Thyroid gland (tissue), 4 donors: ENCODE measurements at regions not wholly inside any gene's neighbourhood (a gene's known extent, or its start where the extent isn't known, plus 50 kb on each side); places are given as distances from the start of the nearest gene placed in this dataset.

Experiments
- DNase-seq, 2 donors: peaks; one replicate each; pipeline ENCODE4 v3.0.0-alpha.2; 2019
- H3K27ac ChIP-seq, 3 donors: fragments of 200-600 bp; sonication (generic); 1 replicate in 2 of 3; 2 replicates in 1 of 3; pipeline ENCODE4 v1.5.1; 2016 to 2019; ENCODE audit warnings: mild to moderate bottlenecking in 1 of 3, moderate library complexity in 1 of 3
- H3K27me3 ChIP-seq: fragments of 200-600 bp; sonication (generic); one replicate; pipeline ENCODE4 v1.5.1; 2019
- H3K36me3 ChIP-seq, 2 donors: fragments of 200-600 bp; sonication (generic); one replicate each; pipeline ENCODE4 v1.5.1; 2016 to 2019
- H3K4me1 ChIP-seq, 2 donors: fragments of 200-600 bp; sonication (generic); one replicate each; pipeline ENCODE4 v1.5.1; 2017 to 2019
- H3K4me3 ChIP-seq, 3 donors: fragments of 200-600 bp; sonication (generic); replicated peaks in 1 of 3; 1 replicate in 2 of 3; 2 replicates in 1 of 3; pipeline ENCODE4 v1.5.1; 2016; ENCODE audit warnings: mild to moderate bottlenecking in 1 of 3
- H3K9me3 ChIP-seq: fragments of 200-600 bp; sonication (generic); one replicate; pipeline ENCODE4 v1.5.1; 2017
- POLR2A ChIP-seq, 2 donors: fragments of 450-650 bp; IDR thresholded peaks; one replicate each; pipeline ENCODE4 v1.6.1; 2017; ENCODE audit warnings: antibody characterized with exemption in 2 of 2, mild to moderate bottlenecking in 2 of 2, moderate library complexity in 1 of 2
- WGBS, 2 donors: methylation state at CpG; one replicate each; pipeline ENCODE4 v1.1.5; 2017; 5-methylcytosine and 5-hydroxymethylcytosine counted together
- intact Hi-C: fragments of 100-400 bp; cut with DNase I; formaldehyde crosslinking; loops from one replicate; pipeline ENCODE4 v1.15.1; 2023
- TF ChIP-seq, protein P1 (sequence below), 6 experiments: fragments of 200-600 bp in 3 of 6; fragments of 450-650 bp in 3 of 6; sonication (generic) in 3 of 6; IDR thresholded peaks; one replicate each; pipeline ENCODE4 v1.5.1; 2016 to 2019; ENCODE audit warnings: antibody characterized with exemption in 6 of 6, mild to moderate bottlenecking in 2 of 6, inconsistent platforms in 1 of 6, moderate library complexity in 1 of 6

DNA sequence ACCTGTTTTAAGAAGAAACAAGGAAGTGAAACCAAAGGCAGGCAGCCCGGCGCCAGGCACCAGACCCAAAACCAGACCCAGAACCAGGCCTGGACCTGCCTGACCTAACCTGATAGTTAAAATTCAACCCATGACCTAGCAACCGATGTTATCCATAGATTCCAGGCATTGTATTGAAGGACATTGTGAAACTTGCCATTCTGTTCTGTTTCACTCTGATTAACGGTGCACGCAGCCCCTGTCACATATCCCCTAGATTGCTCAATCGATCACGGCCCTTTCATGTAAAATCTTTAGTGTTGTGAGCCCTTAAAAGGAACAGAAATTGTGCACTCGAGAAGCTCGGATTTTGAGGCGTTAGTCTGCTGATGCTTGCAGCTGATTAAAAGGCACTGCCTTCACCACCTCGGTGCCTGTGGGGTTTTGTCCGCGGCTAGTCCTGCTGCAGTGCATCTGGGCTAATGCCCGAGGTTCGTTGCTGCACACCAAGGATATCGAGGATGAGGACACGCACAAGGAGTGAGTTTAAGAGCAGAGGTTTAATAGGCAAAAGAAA is 262.5 kb upstream of the TMEM132C start:
- no peaks in the 10 kb centered on the region for H3K27me3 ChIP-seq
- no peaks in the 10 kb centered on the region for H3K9me3 ChIP-seq
- no peak for DNase-seq
- WGBS, 2 donors: 72 to 79% methylated on average over 17 of the region's 17 CpGs
- TF ChIP-seq POLR2A (IDR thresholded peaks at IDR 0.05): no peak
- TF ChIP-seq, protein P1, sequence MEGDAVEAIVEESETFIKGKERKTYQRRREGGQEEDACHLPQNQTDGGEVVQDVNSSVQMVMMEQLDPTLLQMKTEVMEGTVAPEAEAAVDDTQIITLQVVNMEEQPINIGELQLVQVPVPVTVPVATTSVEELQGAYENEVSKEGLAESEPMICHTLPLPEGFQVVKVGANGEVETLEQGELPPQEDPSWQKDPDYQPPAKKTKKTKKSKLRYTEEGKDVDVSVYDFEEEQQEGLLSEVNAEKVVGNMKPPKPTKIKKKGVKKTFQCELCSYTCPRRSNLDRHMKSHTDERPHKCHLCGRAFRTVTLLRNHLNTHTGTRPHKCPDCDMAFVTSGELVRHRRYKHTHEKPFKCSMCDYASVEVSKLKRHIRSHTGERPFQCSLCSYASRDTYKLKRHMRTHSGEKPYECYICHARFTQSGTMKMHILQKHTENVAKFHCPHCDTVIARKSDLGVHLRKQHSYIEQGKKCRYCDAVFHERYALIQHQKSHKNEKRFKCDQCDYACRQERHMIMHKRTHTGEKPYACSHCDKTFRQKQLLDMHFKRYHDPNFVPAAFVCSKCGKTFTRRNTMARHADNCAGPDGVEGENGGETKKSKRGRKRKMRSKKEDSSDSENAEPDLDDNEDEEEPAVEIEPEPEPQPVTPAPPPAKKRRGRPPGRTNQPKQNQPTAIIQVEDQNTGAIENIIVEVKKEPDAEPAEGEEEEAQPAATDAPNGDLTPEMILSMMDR (IDR thresholded peaks at IDR 0.05): no peak
- H3K27ac ChIP-seq: no peak overlapping the region
- H3K36me3 ChIP-seq: no peaks in the 10 kb centered on the region
- H3K4me3 ChIP-seq: no peak overlapping the region
- H3K4me1 ChIP-seq: no peaks in the 10 kb centered on the region
- intact Hi-C loops: no loop called here

GRCh38 chr12:128007250-128007649 is 259.7 kb upstream of the TMEM132C start:
- H3K27ac ChIP-seq: no peak overlapping the region
- 53 to 66% methylated on average over 4 of the region's 4 CpGs for WGBS, 2 donors
- H3K36me3 ChIP-seq: no peaks in the 10 kb centered on the region
- TF ChIP-seq POLR2A (IDR thresholded peaks at IDR 0.05): no peak
- TF ChIP-seq, protein P1 (IDR thresholded peaks at IDR 0.05): no peak
- no peaks in the 10 kb centered on the region for H3K4me1 ChIP-seq
- H3K9me3 ChIP-seq: no peaks in the 10 kb centered on the region
- DNase-seq: no peak
- intact Hi-C loops: no loop called here
- H3K4me3 ChIP-seq: no peak overlapping the region
- H3K27me3 ChIP-seq: no peaks in the 10 kb centered on the region

- H3K27me3 ChIP-seq: no peaks in the 10 kb centered on the region
- no peak overlapping the region for H3K4me3 ChIP-seq
- H3K9me3 ChIP-seq: no peaks in the 10 kb centered on the region
- no peak overlapping the region for H3K27ac ChIP-seq
- TF ChIP-seq, protein P1 (IDR thresholded peaks at IDR 0.05): no peak
- no peak for TF ChIP-seq POLR2A (IDR thresholded peaks at IDR 0.05)
- 79 to 80% methylated on average over 3 of the region's 3 CpGs for WGBS, 2 donors
- H3K4me1 ChIP-seq: no peaks in the 10 kb centered on the region
- intact Hi-C loops: no loop called here
- DNase-seq: no peak
- H3K36me3 ChIP-seq: no peaks in the 10 kb centered on the region
These were observed 258.6 kb upstream of the TMEM132C start for GRCh38 chr12:128008341-128008740.

- WGBS, 2 donors: 52 to 59% methylated on average over 8 of the region's 8 CpGs
- H3K27ac ChIP-seq: no peak overlapping the region
- H3K4me1 ChIP-seq: no peaks in the 10 kb centered on the region
- H3K9me3 ChIP-seq: no peaks in the 10 kb centered on the region
- H3K27me3 ChIP-seq: no peaks in the 10 kb centered on the region
- no peak for TF ChIP-seq POLR2A (IDR thresholded peaks at IDR 0.05)
- TF ChIP-seq, protein P1 (IDR thresholded peaks at IDR 0.05): no peak
- no peak for DNase-seq
- no peak overlapping the region for H3K4me3 ChIP-seq
- intact Hi-C loops: no loop called here
- H3K36me3 ChIP-seq: no peaks in the 10 kb centered on the region
These were observed 257.9 kb upstream of the TMEM132C start for GRCh38 chr12:128009108-128009507.

GRCh38 chr12:128012110-128012509 is 254.9 kb upstream of the TMEM132C start:
- Histone ChIP-seq H3K36me3 (no peaks in the 10 kb centered on the region), H3K9me3 (no peaks in the 10 kb centered on the region), H3K4me3 (no peak overlapping the region), H3K27ac (no peak overlapping the region), H3K4me1 (no peaks in the 10 kb centered on the region), H3K27me3 (no peaks in the 10 kb centered on the region)
- intact Hi-C loops: no loop called here
- DNase-seq: no peak
- TF ChIP-seq POLR2A (IDR thresholded peaks at IDR 0.05): no peak
- TF ChIP-seq, protein P1 (IDR thresholded peaks at IDR 0.05): no peak
